K562 (cell line): ENCODE measurements at regions not wholly inside any gene's neighbourhood (a gene's known extent, or its start where the extent isn't known, plus 50 kb on each side); places are given as distances from the start of the nearest gene placed in this dataset.

Experiments used
- ATAC-seq: fragments of 200-7000 bp; cut with Tn5 transposase; 3 replicates; pipeline ENCODE4 v1.9.1; 2020; ENCODE audit warnings: moderate library complexity
- BruUV-seq: library from RNA; stranded (reverse); fragments of 400-500 nt; replicated peaks from 2 replicates; lab custom pipeline; 2021; lab: Mats Ljungman, UMichigan
- CTCF ChIA-PET: fragments of 300-600 bp; formaldehyde crosslinking; extraction: SDS; loops from one replicate; lab custom pipeline; 2021; ENCODE audit warnings: low intra/inter-chr PET ratio; lab: Yijun Ruan, JAX
- POLR2A ChIA-PET: fragments of 300-600, 350-650 bp; sonication (Branson Sonifier 250); formaldehyde crosslinking; extraction: SDS; loops from one replicate; lab custom pipeline; 2021; ENCODE audit warnings: antibody characterized with exemption, inconsistent platforms; lab: Yijun Ruan, JAX
- DNase-seq, 4 experiments: peaks; one replicate each; pipeline versions ENCODE4 v3.0.0 to v3.0.0-alpha.2; 2011 to 2018; ENCODE audit warnings: low spot score in 3 of 4, mixed read lengths in 3 of 4; ENCODE audit errors: extremely low read depth in 1 of 4
- FAIRE-seq: peaks from 2 replicates; lab custom pipeline; 2011; peaks lifted over from hg19 to GRCh38; lab: Jason Lieb, UNC
- H2AFZ ChIP-seq: 2 replicates; pipeline ENCODE4 v1.6.0; 2011; ENCODE audit warnings: low read depth, low read length, control low read depth, inconsistent platforms
- H3K27ac ChIP-seq: fragments of 200-600 bp; 3 replicates; pipeline ENCODE4 v1.8.0; 2011; ENCODE audit warnings: low read depth, mild to moderate bottlenecking, control low read depth, inconsistent platforms, low read length, moderate library complexity, mixed read lengths; ENCODE audit errors: extremely low read depth
- H3K27me3 ChIP-seq, 2 experiments: fragments of 300-600 bp in 1 of 2; 2 replicates in 1 of 2; 3 replicates in 1 of 2; pipeline versions ENCODE4 v1.6.0 to v1.8.0; 2011; ENCODE audit warnings: inconsistent platforms in 2 of 2, low read length in 2 of 2, mild to moderate bottlenecking in 1 of 2, mixed read lengths in 1 of 2, moderate library complexity in 1 of 2; ENCODE audit not compliant: control insufficient read depth in 2 of 2, insufficient read depth in 2 of 2
- H3K36me3 ChIP-seq: fragments of 300-600 bp; 3 replicates; pipeline ENCODE4 v1.8.0; 2011; ENCODE audit warnings: mild to moderate bottlenecking, low read length, inconsistent platforms; ENCODE audit not compliant: control insufficient read depth, insufficient read depth
- H3K4me1 ChIP-seq, 2 experiments: fragments of 200-600 bp in 1 of 2; replicated peaks in 1 of 2; 2 replicates in 1 of 2; 3 replicates in 1 of 2; pipeline versions ENCODE4 v1.5.1 to v1.8.0; 2011; ENCODE audit warnings: inconsistent platforms in 2 of 2, low read length in 2 of 2, mild to moderate bottlenecking in 1 of 2, mixed read lengths in 1 of 2, moderate library complexity in 1 of 2; ENCODE audit not compliant: control insufficient read depth in 2 of 2, insufficient read depth in 2 of 2
- H3K4me2 ChIP-seq: 2 replicates; pipeline ENCODE4 v1.6.1; 2011; ENCODE audit warnings: low read length, control low read depth, inconsistent platforms, mixed read lengths; ENCODE audit not compliant: insufficient read depth
- H3K4me3 ChIP-seq: fragments of 200-600 bp; sonication (generic), shearing (Covaris generic); 2 replicates; pipeline ENCODE4 v1.5.1; 2016; ENCODE audit warnings: control low read depth, inconsistent platforms
- H3K79me2 ChIP-seq: fragments of 200-600 bp; 3 replicates; pipeline ENCODE4 v1.8.0; 2011; ENCODE audit warnings: low read length, inconsistent platforms; ENCODE audit not compliant: control insufficient read depth, insufficient read depth
- H3K9ac ChIP-seq, 2 experiments: 2 replicates each; pipeline versions ENCODE4 v1.6.0 to v1.6.1; 2011; ENCODE audit warnings: low read depth in 2 of 2, low read length in 2 of 2, control low read depth in 1 of 2, inconsistent platforms in 1 of 2, mild to moderate bottlenecking in 1 of 2, mixed read lengths in 1 of 2; ENCODE audit not compliant: insufficient read depth in 1 of 2
- H3K9me1 ChIP-seq: one replicate; pipeline ENCODE4 v1.6.0; 2011; ENCODE audit warnings: inconsistent platforms, mild to moderate bottlenecking, low read length, moderate library complexity; ENCODE audit not compliant: control insufficient read depth, insufficient read depth
- H3K9me3 ChIP-seq: replicated peaks from 2 replicates; pipeline ENCODE4 v1.5.1; 2011; ENCODE audit warnings: low read depth, low read length, inconsistent platforms; ENCODE audit not compliant: control insufficient read depth, insufficient read depth
- H4K20me1 ChIP-seq: replicated peaks from 2 replicates; pipeline ENCODE4 v1.6.1; 2011; ENCODE audit warnings: low read length, inconsistent platforms, mixed read lengths; ENCODE audit not compliant: control insufficient read depth, insufficient read depth
- ARNT ChIP-seq, 2 experiments: fragments of 450-650 bp; IDR thresholded peaks; 2 replicates each; pipeline ENCODE4 v1.6.1; 2016; ENCODE audit warnings: mild to moderate bottlenecking in 1 of 2
- CCAR2 ChIP-seq: fragments of 200-400 bp; formaldehyde crosslinking; IDR thresholded peaks from 2 replicates; pipeline ENCODE4 v1.6.1; 2017; ENCODE audit warnings: mild to moderate bottlenecking, low read depth, low read length
- CXXC5 ChIP-seq: fragments of 250-450 bp; sonication (Bioruptor Pico); IDR thresholded peaks from 2 replicates; pipeline ENCODE4 v1.8.0; 2022; ENCODE audit warnings: inconsistent platforms, mild to moderate bottlenecking, moderate library complexity
- IFI16 ChIP-seq: fragments of 250-450 bp; sonication (Bioruptor Pico); IDR thresholded peaks from 2 replicates; pipeline ENCODE4 v2.1.2; 2022; ENCODE audit warnings: mild to moderate bottlenecking, inconsistent platforms
- IRF1 ChIP-seq: sonication (generic); formaldehyde crosslinking; IDR thresholded peaks from 2 replicates; pipeline ENCODE4 v1.8.0; 2022; ENCODE audit warnings: missing genetic modification reagents, mild to moderate bottlenecking, borderline replicate concordance
- IRF2 ChIP-seq: sonication (generic); formaldehyde crosslinking; IDR thresholded peaks from 2 replicates; pipeline ENCODE4 v1.8.1; 2022; ENCODE audit warnings: mild to moderate bottlenecking, missing genetic modification reagents
- KAT8 ChIP-seq: fragments of 450-650 bp; IDR thresholded peaks from 2 replicates; pipeline ENCODE4 v1.6.1; 2016; ENCODE audit warnings: low read depth, mild to moderate bottlenecking
- PTBP1 ChIP-seq: fragments of 200-400 bp; formaldehyde crosslinking; IDR thresholded peaks from 2 replicates; pipeline ENCODE4 v1.6.1; 2017; ENCODE audit warnings: low read depth, low read length
- XRCC4 ChIP-seq: IDR thresholded peaks from one replicate; pipeline ENCODE4 v1.6.1; 2011; ENCODE audit not compliant: insufficient read depth, insufficient read length; ENCODE audit errors: extremely low read depth
- ZNF133 ChIP-seq: fragments of 250-450 bp; sonication (Bioruptor Pico); IDR thresholded peaks from 2 replicates; pipeline ENCODE4 v1.4.0; 2020; ENCODE audit warnings: mild to moderate bottlenecking
- ZNF24 ChIP-seq: fragments of 450-650 bp; IDR thresholded peaks from 2 replicates; pipeline ENCODE4 v1.6.1; 2016
- ZNF311 ChIP-seq: fragments of 250-450 bp; sonication (Bioruptor Pico); IDR thresholded peaks from 2 replicates; pipeline ENCODE4 v1.4.0; 2020; ENCODE audit warnings: mild to moderate bottlenecking, moderate library complexity
- WGBS: fragments of 100-300 bp; shearing (Covaris generic); methylation state at CpG from one replicate; pipeline ENCODE4 v1.1.6; 2016; ENCODE audit warnings: low coverage, mixed read lengths; ENCODE audit not compliant: insufficient coverage; ENCODE audit errors: missing lambda C conversion rate; 5-methylcytosine and 5-hydroxymethylcytosine counted together
- in situ Hi-C: fragments of 300-500 bp; cut with MboI; formaldehyde crosslinking; loops from 4 replicates; pipeline ENCODE4 v1.15.0; 2018; ENCODE audit warnings: inconsistent platforms, mixed read lengths
- intact Hi-C: fragments of 100-400 bp; cut with micrococcal nuclease; formaldehyde crosslinking; loops from 2 replicates; pipeline ENCODE4 v1.14.2; 2022
- TF ChIP-seq, protein P1 (sequence below): IDR thresholded peaks from 2 replicates; pipeline ENCODE4 v1.6.1; 2011; ENCODE audit not compliant: insufficient read length; ENCODE audit errors: extremely low read depth
- TF ChIP-seq, protein P2 (sequence below), 2 experiments: fragments of 450-650 bp; IDR thresholded peaks; 2 replicates each; pipeline ENCODE4 v1.6.1; 2016; ENCODE audit warnings: mild to moderate bottlenecking in 2 of 2, borderline replicate concordance in 1 of 2, low read depth in 1 of 2, moderate library complexity in 1 of 2

DNA sequence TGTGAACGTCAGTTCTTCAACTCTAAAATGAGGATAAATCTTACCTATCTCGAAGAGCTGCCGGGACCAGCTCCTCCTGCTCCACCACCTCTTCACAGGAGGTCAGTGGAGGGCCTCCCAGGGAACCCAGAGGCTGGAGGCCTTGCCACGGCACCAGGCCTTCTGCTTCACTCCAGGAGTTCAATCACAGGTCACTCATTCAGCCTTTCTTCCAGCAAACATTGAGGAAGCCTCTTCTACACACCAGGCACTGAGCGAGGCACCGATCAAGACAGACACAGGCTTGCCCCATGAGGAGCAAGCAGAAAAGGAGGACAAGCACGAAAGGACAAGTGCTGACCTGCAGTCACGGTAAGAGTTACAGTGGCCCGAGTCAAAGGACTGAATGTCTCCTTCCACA is 64.8 kb upstream of the WNT11 start:
- intact Hi-C loops: no loop called here
- H3K9me3 ChIP-seq: no peaks in the 10 kb centered on the region; the same call in 1 of the 2 replicates
- no peaks in the 10 kb centered on the region for H3K9me1 ChIP-seq
- CTCF ChIA-PET: no interaction called here
- H3K79me2 ChIP-seq: no peaks in the 10 kb centered on the region
- no peak overlapping the region for H3K4me3 ChIP-seq
- H3K4me1 ChIP-seq: no peaks in the 10 kb centered on the region; a peak in 1 of 5 replicates
- no peak overlapping the region for H3K27ac ChIP-seq
- ATAC-seq: no peak
- in situ Hi-C loops: no loop called here
- H3K36me3 ChIP-seq: no peaks in the 10 kb centered on the region
- no peak for DNase-seq
- no peak for FAIRE-seq
- peaks cover 21 to 70% of the 10 kb centered on the region in 2 experiments for H3K27me3 ChIP-seq
- no peak overlapping the region for H3K9ac ChIP-seq
- no peak overlapping the region for H3K4me2 ChIP-seq
- no peaks in the 10 kb centered on the region for H4K20me1 ChIP-seq
- POLR2A ChIA-PET: interaction anchor here (0.7 kb wide), 1 partner anchor 68 kb away, joined by 4 read pairs; no protein-coding TSS in a partner anchor
- 5% methylated on average over 8 of the region's 9 CpGs for WGBS
- no TSS peak for BruUV-seq
- H2AFZ ChIP-seq: no peak overlapping the region
- TF ChIP-seq ZNF24 (no peak), ZNF311 (no peak), KAT8 (no peak), PTBP1 (no peak), IFI16 (CRISPR knock-in tag) (no peak), CXXC5 (no peak), IRF1 (CRISPR knock-in tag) (no peak), XRCC4 (no peak), ZNF133 (CRISPR knock-in tag) (no peak), CCAR2 (no peak), IRF2 (no peak), ARNT (IDR thresholded peaks at IDR 0.05) (no peak)
- TF ChIP-seq, protein P1, sequence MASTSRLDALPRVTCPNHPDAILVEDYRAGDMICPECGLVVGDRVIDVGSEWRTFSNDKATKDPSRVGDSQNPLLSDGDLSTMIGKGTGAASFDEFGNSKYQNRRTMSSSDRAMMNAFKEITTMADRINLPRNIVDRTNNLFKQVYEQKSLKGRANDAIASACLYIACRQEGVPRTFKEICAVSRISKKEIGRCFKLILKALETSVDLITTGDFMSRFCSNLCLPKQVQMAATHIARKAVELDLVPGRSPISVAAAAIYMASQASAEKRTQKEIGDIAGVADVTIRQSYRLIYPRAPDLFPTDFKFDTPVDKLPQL: no peak
- TF ChIP-seq, protein P2, sequence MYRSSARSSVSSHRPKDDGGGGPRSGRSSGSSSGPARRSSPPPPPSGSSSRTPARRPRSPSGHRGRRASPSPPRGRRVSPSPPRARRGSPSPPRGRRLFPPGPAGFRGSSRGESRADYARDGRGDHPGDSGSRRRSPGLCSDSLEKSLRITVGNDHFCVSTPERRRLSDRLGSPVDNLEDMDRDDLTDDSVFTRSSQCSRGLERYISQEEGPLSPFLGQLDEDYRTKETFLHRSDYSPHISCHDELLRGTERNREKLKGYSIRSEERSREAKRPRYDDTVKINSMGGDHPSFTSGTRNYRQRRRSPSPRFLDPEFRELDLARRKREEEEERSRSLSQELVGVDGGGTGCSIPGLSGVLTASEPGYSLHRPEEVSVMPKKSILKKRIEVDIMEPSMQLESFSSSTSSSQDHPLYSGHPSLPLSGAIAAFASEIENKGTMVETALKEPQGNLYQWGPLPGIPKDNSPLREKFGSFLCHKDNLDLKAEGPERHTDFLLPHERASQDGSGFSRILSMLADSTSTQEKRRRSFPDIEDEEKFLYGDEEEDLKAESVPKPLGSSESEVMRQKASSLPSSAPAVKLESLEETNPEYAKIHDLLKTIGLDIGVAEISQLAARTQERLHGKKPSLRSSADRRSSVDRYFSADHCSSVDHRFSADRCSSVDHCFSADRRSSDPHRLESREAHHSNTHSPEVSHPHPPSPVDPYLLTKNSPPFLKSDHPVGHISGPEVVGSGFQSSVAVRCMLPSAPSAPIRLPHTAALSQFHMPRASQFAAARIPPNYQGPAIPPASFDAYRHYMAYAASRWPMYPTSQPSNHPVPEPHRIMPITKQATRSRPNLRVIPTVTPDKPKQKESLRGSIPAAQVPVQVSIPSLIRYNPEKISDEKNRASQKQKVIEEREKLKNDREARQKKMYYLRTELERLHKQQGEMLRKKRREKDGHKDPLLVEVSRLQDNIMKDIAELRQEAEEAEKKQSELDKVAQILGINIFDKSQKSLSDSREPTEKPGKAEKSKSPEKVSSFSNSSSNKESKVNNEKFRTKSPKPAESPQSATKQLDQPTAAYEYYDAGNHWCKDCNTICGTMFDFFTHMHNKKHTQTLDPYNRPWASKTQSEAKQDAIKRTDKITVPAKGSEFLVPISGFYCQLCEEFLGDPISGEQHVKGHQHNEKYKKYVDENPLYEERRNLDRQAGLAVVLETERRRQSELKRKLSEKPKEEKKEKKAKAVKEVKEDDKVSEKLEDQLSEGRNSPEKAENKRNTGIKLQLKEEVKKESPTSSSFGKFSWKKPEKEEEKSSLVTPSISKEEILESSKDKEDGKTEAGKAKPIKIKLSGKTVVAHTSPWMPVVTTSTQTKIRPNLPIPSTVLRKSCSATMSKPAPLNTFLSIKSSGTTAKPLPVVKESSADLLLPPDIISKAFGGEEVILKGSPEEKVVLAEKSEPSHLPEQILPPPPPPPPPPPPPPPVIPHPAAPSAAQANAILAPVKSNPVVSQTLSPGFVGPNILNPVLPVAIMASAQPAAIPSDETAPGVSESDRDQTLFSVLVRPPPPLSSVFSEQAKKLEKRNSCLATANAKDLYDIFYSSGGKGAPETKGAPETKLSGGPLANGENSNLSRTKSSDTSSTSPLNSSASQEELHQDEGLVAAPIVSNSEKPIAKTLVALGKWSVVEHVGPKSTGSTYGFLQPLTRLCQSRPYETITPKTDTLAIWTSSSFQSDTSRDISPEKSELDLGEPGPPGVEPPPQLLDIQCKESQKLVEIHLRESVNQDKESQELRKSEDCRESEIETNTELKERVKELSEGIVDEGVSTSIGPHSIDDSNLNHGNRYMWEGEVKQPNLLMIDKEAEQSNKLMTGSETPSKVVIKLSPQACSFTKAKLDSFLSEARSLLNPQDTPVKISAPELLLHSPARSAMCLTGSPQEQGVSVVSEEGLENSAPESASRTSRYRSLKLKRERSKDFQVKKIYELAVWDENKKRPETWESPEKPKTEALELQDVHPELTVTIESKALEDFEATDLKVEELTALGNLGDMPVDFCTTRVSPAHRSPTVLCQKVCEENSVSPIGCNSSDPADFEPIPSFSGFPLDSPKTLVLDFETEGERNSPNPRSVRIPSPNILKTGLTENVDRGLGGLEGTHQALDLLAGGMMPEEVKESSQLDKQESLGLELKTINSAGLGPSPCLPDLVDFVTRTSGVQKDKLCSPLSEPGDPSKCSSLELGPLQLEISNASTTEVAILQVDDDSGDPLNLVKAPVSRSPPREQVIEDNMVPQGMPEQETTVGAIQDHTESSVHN (IDR thresholded peaks at IDR 0.05; ENCODE audit: borderline replicate concordance in 1 of 2, low read depth in 1 of 2): no peak
